ENCODE measurements at regions not wholly inside any gene's neighbourhood (a gene's known extent, or its start where the extent isn't known, plus 50 kb on each side); places are given as distances from the start of the nearest gene placed in this dataset.

DNA sequence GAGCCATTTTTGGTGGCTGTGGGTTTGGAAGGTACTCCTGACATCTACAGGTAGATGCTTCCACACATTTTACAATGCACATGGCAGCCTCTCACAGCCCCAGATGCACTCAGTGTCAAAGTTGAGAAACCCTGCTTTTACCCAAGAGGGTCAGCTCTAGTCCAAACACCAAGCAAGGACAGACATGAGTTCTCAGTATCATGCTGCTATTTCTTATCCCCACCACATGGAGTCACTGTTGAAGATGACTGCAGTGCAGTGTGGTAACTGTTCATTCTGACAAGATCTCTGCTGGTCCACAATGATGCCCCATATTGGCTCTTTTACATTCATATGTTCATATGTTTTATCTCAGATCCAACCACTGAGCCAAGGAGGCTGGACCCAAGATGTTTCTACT lies 50.5 kb upstream of the SALL1 start:
- H3K27ac ChIP-seq (ENCODE audit: low read depth, low read length), result no peak overlapping the region
- no peaks in the 10 kb centered on the region for H3K79me2 ChIP-seq (ENCODE audit: control insufficient read depth, insufficient read depth, low read length, unreplicated experiment)

More for the DNA sequence above, 50.5 kb upstream of the SALL1 start:
- Histone ChIP-seq H3K36me3 (ENCODE audit: insufficient read depth, low read length) (no peaks in the 10 kb centered on the region), H3K27me3 (ENCODE audit: insufficient read depth, low read length) (no peaks in the 10 kb centered on the region), H3K4me1 (ENCODE audit: control insufficient read depth, insufficient read depth, low read length, unreplicated experiment) (no peaks in the 10 kb centered on the region), H2AFZ (ENCODE audit: low read length, unreplicated experiment) (no peak overlapping the region), H3K4me3 (ENCODE audit: low read depth, low read length) (no peak overlapping the region)
